Breast epithelium (tissue), 4 donors: ENCODE measurements at regions not wholly inside any gene's neighbourhood (a gene's known extent, or its start where the extent isn't known, plus 50 kb on each side); places are given as distances from the start of the nearest gene placed in this dataset.

Experiments
- DNase-seq, 2 donors: peaks; one replicate each; pipeline ENCODE4 v3.0.0-alpha.2; 2019; ENCODE audit warnings: low spot score in 2 of 2
- H3K27ac ChIP-seq, 2 donors: fragments of 200-600 bp; sonication (generic) in 1 of 2; one replicate each; pipeline ENCODE4 v1.5.1; 2016 to 2019; ENCODE audit warnings: mild to moderate bottlenecking in 1 of 2
- H3K27me3 ChIP-seq, 2 donors: fragments of 200-600 bp; sonication (generic) in 1 of 2; one replicate each; pipeline versions ENCODE4 v1.5.1 to v1.6.0; 2017 to 2019; ENCODE audit warnings: control low read depth in 1 of 2, mild to moderate bottlenecking in 1 of 2
- H3K36me3 ChIP-seq: fragments of 200-600 bp; one replicate; pipeline ENCODE4 v1.5.1; 2019
- H3K4me1 ChIP-seq, 2 donors: fragments of 200-600 bp; sonication (generic); one replicate each; pipeline ENCODE4 v1.5.1; 2016 to 2019; ENCODE audit warnings: control low read depth in 1 of 2
- H3K4me3 ChIP-seq, 3 donors: fragments of 200-600 bp; sonication (generic); 1 replicate in 2 of 3; 2 replicates in 1 of 3; pipeline ENCODE4 v1.5.1; 2016 to 2019; ENCODE audit warnings: mild to moderate bottlenecking in 3 of 3, moderate library complexity in 2 of 3
- H3K9me3 ChIP-seq, 2 donors: fragments of 200-600 bp; sonication (generic) in 1 of 2; one replicate each; pipeline ENCODE4 v1.5.1; 2016 to 2019; ENCODE audit warnings: control low read depth in 1 of 2
- POLR2A ChIP-seq: fragments of 450-650 bp; IDR thresholded peaks from one replicate; pipeline ENCODE4 v1.6.1; 2016; ENCODE audit warnings: antibody characterized with exemption, mild to moderate bottlenecking, moderate library complexity
- POLR2AphosphoS5 ChIP-seq, 3 donors: sonication (generic); formaldehyde crosslinking; IDR thresholded peaks; one replicate each; pipeline ENCODE4 v1.6.1; 2017; ENCODE audit warnings: antibody characterized with exemption in 3 of 3
- intact Hi-C: fragments of 100-400 bp; cut with DNase I; formaldehyde crosslinking; loops from one replicate; pipeline ENCODE4 v1.15.1; 2023; ENCODE audit warnings: low total_unique reads
- TF ChIP-seq, protein P1 (sequence below), 3 donors: fragments of 450-650 bp; IDR thresholded peaks; one replicate each; pipeline ENCODE4 v1.5.1; 2016 to 2017; ENCODE audit warnings: antibody characterized with exemption in 3 of 3, mild to moderate bottlenecking in 3 of 3, moderate library complexity in 3 of 3

DNA sequence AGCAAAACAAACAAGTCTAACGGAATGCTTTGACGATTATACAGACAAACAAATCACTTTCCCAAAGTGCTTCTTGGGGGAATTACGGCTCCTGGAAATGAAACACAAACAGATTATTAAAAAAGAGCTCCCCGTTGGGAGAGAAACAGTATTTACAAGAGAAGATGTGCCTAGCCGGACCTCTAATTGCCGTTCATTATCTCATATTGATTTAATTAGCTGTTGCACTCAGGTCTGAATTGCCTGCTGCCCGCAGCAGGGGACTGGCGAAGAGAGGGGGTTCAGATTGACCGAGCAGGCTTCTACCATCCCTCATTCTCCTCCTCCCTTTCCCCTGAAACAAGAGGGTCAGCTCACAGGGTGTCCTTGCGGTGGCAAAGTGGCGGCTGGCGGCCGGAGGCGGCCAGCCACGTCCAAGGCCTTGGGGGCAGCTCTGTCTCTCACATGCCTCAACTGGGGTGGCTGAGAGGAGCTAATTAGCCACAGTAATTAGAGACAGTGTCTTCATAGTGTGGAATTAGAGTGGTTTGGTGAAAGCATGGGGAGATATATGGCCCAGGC lies 295.1 kb downstream of the MIAT start:
- Histone ChIP-seq H3K27me3 (peaks cover 0 to 9% of the 10 kb centered on the region in 2 donors), H3K36me3 (no peaks in the 10 kb centered on the region), H3K4me1 (no peaks in the 10 kb centered on the region), H3K9me3 (no peaks in the 10 kb centered on the region), H3K27ac (no peak overlapping the region), H3K4me3 (no peak overlapping the region)
- TF ChIP-seq, protein P1, sequence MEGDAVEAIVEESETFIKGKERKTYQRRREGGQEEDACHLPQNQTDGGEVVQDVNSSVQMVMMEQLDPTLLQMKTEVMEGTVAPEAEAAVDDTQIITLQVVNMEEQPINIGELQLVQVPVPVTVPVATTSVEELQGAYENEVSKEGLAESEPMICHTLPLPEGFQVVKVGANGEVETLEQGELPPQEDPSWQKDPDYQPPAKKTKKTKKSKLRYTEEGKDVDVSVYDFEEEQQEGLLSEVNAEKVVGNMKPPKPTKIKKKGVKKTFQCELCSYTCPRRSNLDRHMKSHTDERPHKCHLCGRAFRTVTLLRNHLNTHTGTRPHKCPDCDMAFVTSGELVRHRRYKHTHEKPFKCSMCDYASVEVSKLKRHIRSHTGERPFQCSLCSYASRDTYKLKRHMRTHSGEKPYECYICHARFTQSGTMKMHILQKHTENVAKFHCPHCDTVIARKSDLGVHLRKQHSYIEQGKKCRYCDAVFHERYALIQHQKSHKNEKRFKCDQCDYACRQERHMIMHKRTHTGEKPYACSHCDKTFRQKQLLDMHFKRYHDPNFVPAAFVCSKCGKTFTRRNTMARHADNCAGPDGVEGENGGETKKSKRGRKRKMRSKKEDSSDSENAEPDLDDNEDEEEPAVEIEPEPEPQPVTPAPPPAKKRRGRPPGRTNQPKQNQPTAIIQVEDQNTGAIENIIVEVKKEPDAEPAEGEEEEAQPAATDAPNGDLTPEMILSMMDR (IDR thresholded peaks at IDR 0.05): no peak
- TF ChIP-seq POLR2AphosphoS5 (IDR thresholded peaks at IDR 0.05) (no peak), POLR2A (no peak)
- intact Hi-C loops: no loop called here
- no peak for DNase-seq

DNA sequence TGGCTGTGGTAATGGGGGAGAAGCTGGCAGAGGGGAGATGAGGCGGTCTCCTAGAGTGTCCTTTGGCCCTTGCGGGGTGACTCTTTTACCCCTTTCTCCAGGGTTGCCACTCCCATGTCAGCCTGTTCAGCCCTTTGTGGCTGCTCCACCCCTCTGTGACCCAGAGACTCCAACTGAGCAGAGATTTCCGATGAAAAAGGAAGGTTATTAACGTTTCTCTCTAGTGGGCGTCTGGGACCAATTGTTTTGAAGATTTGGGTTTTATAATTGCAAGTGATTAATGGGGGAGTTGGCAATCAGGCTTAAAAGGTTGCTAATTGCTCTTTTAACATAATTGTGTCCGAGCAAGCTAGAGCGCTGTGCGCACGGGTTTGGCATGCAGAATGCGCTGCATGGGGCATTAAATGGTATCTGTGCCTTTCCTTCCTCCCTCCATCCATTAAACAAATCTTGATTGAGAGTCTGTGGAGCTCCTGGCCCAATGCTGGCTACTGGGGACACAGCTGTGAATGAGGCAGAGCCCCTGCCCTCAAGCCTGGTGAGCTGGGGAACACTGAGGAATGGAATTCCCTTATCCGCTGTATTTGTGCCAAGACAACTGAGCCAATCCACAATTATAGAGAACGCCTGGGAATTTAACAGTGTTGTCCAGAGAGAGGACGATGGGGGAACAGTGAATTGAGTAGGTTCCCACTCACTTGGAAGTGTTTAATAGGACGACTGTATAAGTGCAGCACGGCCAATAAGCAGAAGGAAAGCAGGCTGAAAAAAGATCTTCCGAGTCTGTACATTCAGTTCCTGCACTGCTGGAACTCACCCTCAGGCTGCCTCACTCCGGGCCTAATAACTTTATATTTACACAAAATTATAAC lies 295.9 kb downstream of the MIAT start:
- no peaks in the 10 kb centered on the region for H3K4me1 ChIP-seq
- DNase-seq: no peak
- peaks cover 0 to 9% of the 10 kb centered on the region in 2 donors for H3K27me3 ChIP-seq
- H3K36me3 ChIP-seq: no peaks in the 10 kb centered on the region
- no peak for TF ChIP-seq POLR2A
- no peak for TF ChIP-seq POLR2AphosphoS5 (IDR thresholded peaks at IDR 0.05)
- no peak overlapping the region for H3K27ac ChIP-seq
- no peak overlapping the region for H3K4me3 ChIP-seq
- no peaks in the 10 kb centered on the region for H3K9me3 ChIP-seq
- intact Hi-C loops: no loop called here

DNA sequence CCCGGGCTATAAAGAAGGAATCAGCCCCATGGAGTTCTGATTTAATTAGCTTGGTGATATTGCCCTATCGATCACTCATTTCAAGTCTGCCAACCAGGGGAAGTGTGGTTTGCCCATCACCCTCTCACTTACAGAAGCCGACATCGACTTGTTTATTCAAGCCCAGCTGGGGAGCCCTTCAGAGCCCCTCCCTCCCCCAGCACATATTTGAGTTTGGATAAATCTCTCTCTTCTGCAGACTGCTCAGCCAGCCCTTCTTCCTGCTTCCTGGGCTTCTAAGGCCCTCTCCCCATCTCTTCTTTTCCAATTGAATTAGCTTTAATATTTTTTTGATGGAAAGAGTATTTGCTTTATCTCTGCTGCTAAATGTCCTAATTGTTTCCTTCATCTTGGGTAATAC lies 299.0 kb downstream of the MIAT start:
- no peak for TF ChIP-seq POLR2AphosphoS5 (IDR thresholded peaks at IDR 0.05)
- TF ChIP-seq POLR2A: no peak
- TF ChIP-seq, protein P1 (IDR thresholded peaks at IDR 0.05): no peak
- H3K9me3 ChIP-seq: no peaks in the 10 kb centered on the region
- DNase-seq: no peak

DNA sequence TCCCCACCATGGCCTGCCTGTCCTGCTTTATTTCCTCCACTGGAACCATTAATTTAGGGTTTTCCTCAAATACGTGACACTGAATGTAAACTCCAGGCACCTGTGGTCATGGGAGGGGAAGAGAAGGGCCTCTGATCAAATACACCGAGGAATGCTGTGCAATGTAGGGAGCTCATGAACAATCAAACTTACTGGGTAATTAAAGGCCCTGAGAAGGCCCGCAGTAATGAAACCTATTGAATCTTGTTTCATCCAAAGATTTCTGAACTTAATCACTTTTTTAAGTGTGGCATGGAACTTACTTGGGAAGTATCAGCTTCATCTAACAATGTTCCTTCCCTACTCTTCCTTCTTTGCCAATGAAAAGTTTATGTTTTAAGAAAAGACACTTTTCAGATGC lies 299.8 kb downstream of the MIAT start:
- Histone ChIP-seq H3K4me1 (no peaks in the 10 kb centered on the region), H3K36me3 (no peaks in the 10 kb centered on the region), H3K27ac (no peak overlapping the region), H3K4me3 (no peak overlapping the region), H3K9me3 (no peaks in the 10 kb centered on the region), H3K27me3 (peaks cover 0 to 9% of the 10 kb centered on the region in 2 donors)
- TF ChIP-seq, protein P1 (IDR thresholded peaks at IDR 0.05): no peak
- TF ChIP-seq POLR2AphosphoS5 (IDR thresholded peaks at IDR 0.05): no peak
- no peak for TF ChIP-seq POLR2A
- intact Hi-C loops: no loop called here
- no peak for DNase-seq

More for the DNA sequence above, 299.0 kb downstream of the MIAT start:
- Histone ChIP-seq H3K27me3 (peaks cover 0 to 9% of the 10 kb centered on the region in 2 donors), H3K27ac (no peak overlapping the region), H3K4me3 (no peak overlapping the region), H3K36me3 (no peaks in the 10 kb centered on the region), H3K4me1 (no peaks in the 10 kb centered on the region)
- intact Hi-C loops: no loop called here

DNA sequence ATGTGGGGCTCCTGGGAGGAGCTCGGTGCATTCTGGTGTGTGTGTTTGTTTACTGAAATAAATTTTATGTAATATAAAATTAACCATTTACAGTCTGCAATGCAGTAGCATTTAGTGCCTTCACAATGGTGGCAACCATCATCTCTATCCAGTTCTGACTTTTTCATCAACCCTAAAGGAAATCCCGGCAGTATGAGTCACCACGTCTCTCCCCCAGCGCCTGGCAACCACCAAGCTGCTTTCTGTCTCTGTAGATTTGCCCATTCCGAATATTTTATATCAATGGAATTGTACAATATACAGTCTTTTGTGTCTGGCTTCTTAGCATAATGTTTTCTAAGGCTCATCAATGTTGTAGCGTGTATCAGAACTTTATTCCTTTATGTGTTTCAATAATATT lies 300.5 kb downstream of the MIAT start:
- H3K27me3 ChIP-seq: peaks cover 0 to 3% of the 10 kb centered on the region in 2 donors

More for the DNA sequence above, 300.5 kb downstream of the MIAT start:
- H3K36me3 ChIP-seq: no peaks in the 10 kb centered on the region
- DNase-seq: no peak
- intact Hi-C loops: no loop called here
- TF ChIP-seq POLR2AphosphoS5 (IDR thresholded peaks at IDR 0.05) (no peak), POLR2A (no peak)
- TF ChIP-seq, protein P1 (IDR thresholded peaks at IDR 0.05): no peak
- no peaks in the 10 kb centered on the region for H3K4me1 ChIP-seq
- no peaks in the 10 kb centered on the region for H3K9me3 ChIP-seq
- H3K4me3 ChIP-seq: no peak overlapping the region
- no peak overlapping the region for H3K27ac ChIP-seq
